ENCODE measurements at regions not wholly inside any gene's neighbourhood (a gene's known extent, or its start where the extent isn't known, plus 50 kb on each side); places are given as distances from the start of the nearest gene placed in this dataset.

GRCh38 chr5:82777106-82777505 lies 300.1 kb downstream of the TMEM167A start:
- Histone ChIP-seq H3K4me1 (ENCODE audit: control insufficient read depth, insufficient read depth, low read length) (no peaks in the 10 kb centered on the region), H3K9ac (ENCODE audit: control insufficient read depth, insufficient read depth, low read length) (no peak overlapping the region), H3K36me3 (ENCODE audit: control insufficient read depth in 2 of 2, insufficient read depth in 2 of 2, low read length in 1 of 2) (no peaks in the 10 kb centered on the region), H2AFZ (ENCODE audit: control insufficient read depth, low read depth, low read length) (no peak overlapping the region), H3K27ac (ENCODE audit: control insufficient read depth, insufficient read depth) (no peak overlapping the region), H3K4me3 (no peak overlapping the region), H3K4me2 (ENCODE audit: control insufficient read depth, insufficient read depth) (no peak overlapping the region), H4K20me1 (ENCODE audit: control insufficient read depth, insufficient read depth) (no peaks in the 10 kb centered on the region), H3K27me3 (replicated peaks in 1 of 2; ENCODE audit: control insufficient read depth in 2 of 2, insufficient read depth in 2 of 2, low read length in 1 of 2) (no peaks in the 10 kb centered on the region), H3K9me3 (replicated peaks; ENCODE audit: control insufficient read depth, insufficient read depth, low read length) (no peaks in the 10 kb centered on the region), H3K79me2 (ENCODE audit: control insufficient read depth, insufficient read depth, low read length) (no peaks in the 10 kb centered on the region)
- no peak for FAIRE-seq
- no peak for ATAC-seq
- no peak for DNase-seq (ENCODE audit: low read depth, low spot score)
- intact Hi-C loops (cut with micrococcal nuclease; ENCODE audit: unreplicated experiment) = no loop called here
- SMC1A ChIA-PET (ENCODE audit: uncharacterized antibody, unreplicated experiment) = no interaction called here
- RAD21 ChIA-PET (ENCODE audit: unreplicated experiment) = no interaction called here
- in situ Hi-C loops (cut with MboI) = no loop called here
- POLR2A ChIA-PET = no interaction called here
- CTCF ChIA-PET = interaction anchor here (0.9 to 1.0 kb wide), 2 partner anchors 11 to 36 kb away, joined by 3 read pairs; no protein-coding TSS in a partner anchor
- TF ChIP-seq ZNF274 (IDR thresholded peaks at IDR 0.05; ENCODE audit: insufficient read depth, insufficient read length) (no peak), SMARCA5 (IDR thresholded peaks at IDR 0.05) (no peak)
- WGBS (ENCODE audit: insufficient coverage, insufficient replicate concordance, low lambda C conversion rate, missing lambda C conversion rate) = 40% methylated on average over 2 of the region's 2 CpGs
- no TSS peak for BruUV-seq (replicated peaks)

DNA sequence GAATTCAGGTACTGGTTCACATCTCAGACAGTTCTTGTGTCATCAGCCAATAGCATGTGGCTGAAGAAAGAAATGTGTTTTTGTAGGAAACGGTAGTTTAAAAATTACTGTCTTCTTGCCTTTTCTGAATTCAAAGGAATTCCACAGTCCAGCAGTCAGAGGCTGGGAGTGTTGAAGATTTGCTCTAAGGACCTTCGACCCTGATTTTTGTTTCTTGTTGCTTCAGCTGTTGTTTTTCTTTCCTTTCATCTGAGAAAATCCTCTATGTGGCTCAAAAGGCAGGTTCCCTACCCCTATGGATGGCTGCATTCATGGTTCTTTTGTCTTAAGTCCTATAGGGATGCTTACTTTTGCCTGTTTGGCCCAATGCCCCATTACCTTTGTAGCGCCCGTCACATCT lies 304.9 kb downstream of the TMEM167A start:
- BruUV-seq (replicated peaks) = no TSS peak
- H3K27me3 ChIP-seq (replicated peaks in 1 of 2; ENCODE audit: control insufficient read depth in 2 of 2, insufficient read depth in 2 of 2, low read length in 1 of 2) = no peaks in the 10 kb centered on the region
- H3K79me2 ChIP-seq (ENCODE audit: control insufficient read depth, insufficient read depth, low read length) = no peaks in the 10 kb centered on the region
- no peak overlapping the region for H3K9ac ChIP-seq (ENCODE audit: control insufficient read depth, insufficient read depth, low read length)
- H3K4me1 ChIP-seq (ENCODE audit: control insufficient read depth, insufficient read depth, low read length) = no peaks in the 10 kb centered on the region
- no peaks in the 10 kb centered on the region for H4K20me1 ChIP-seq (ENCODE audit: control insufficient read depth, insufficient read depth)
- POLR2A ChIA-PET = no interaction called here
- WGBS (ENCODE audit: insufficient coverage, insufficient replicate concordance, low lambda C conversion rate, missing lambda C conversion rate) = 57% methylated on average over 4 of the region's 4 CpGs
- CTCF ChIA-PET = no interaction called here
- H3K27ac ChIP-seq (ENCODE audit: control insufficient read depth, insufficient read depth) = no peak overlapping the region
- intact Hi-C loops (cut with micrococcal nuclease; ENCODE audit: unreplicated experiment) (no loop called here), in situ Hi-C loops (cut with MboI) (no loop called here)
- FAIRE-seq = no peak
- H2AFZ ChIP-seq (ENCODE audit: control insufficient read depth, low read depth, low read length) = no peak overlapping the region
- no peak for ATAC-seq
- no peak for DNase-seq (ENCODE audit: low read depth, low spot score)
- H3K36me3 ChIP-seq (ENCODE audit: control insufficient read depth in 2 of 2, insufficient read depth in 2 of 2, low read length in 1 of 2) = no peaks in the 10 kb centered on the region
- H3K4me3 ChIP-seq = no peak overlapping the region
- no peak for TF ChIP-seq ZNF384 (IDR thresholded peaks at IDR 0.05; ENCODE audit: borderline replicate concordance, low read depth, low read length)
- no peak for TF ChIP-seq KLF5 (IDR thresholded peaks at IDR 0.05; ENCODE audit: partially characterized antibody)
- TF ChIP-seq SIN3A (IDR thresholded peaks at IDR 0.05; ENCODE audit: low read depth, low read length) = no peak
- TF ChIP-seq JUND (IDR thresholded peaks at IDR 0.05; ENCODE audit: low read depth, low read length) = no peak
- no peaks in the 10 kb centered on the region; the same call in 2 of the 3 replicates for H3K9me3 ChIP-seq (replicated peaks; ENCODE audit: control insufficient read depth, insufficient read depth, low read length)
- SMC1A ChIA-PET (ENCODE audit: uncharacterized antibody, unreplicated experiment) = no interaction called here
- RAD21 ChIA-PET (ENCODE audit: unreplicated experiment) = no interaction called here
- H3K4me2 ChIP-seq (ENCODE audit: control insufficient read depth, insufficient read depth) = no peak overlapping the region

Data from GM12878 (cell line).